Progenitor cell of endocrine pancreas (in vitro differentiated cells): ENCODE measurements at regions not wholly inside any gene's neighbourhood (a gene's known extent, or its start where the extent isn't known, plus 50 kb on each side); places are given as distances from the start of the nearest gene placed in this dataset.

ENCODE experiments used
- DNase-seq: peaks from one replicate; pipeline ENCODE4 v3.0.0; 2021; ENCODE audit warnings: low spot score; ENCODE audit not compliant: unreplicated experiment
- H3K27ac Mint-ChIP-seq: 2 replicates; pipeline ENCODE4 v1.8.0; 2021; ENCODE audit warnings: mild to moderate bottlenecking, moderate library complexity, mixed read lengths
- H3K27me3 Mint-ChIP-seq: 2 replicates; pipeline ENCODE4 v1.8.0; 2021; ENCODE audit warnings: mixed read lengths
- H3K36me3 Mint-ChIP-seq: 2 replicates; pipeline ENCODE4 v1.8.0; 2022; ENCODE audit warnings: mixed read lengths; ENCODE audit not compliant: insufficient read depth
- H3K4me1 Mint-ChIP-seq: 2 replicates; pipeline ENCODE4 v1.8.0; 2021; ENCODE audit warnings: low read depth, mixed read lengths
- H3K4me3 Mint-ChIP-seq: 2 replicates; pipeline ENCODE4 v1.8.0; 2021; ENCODE audit warnings: low read depth, mild to moderate bottlenecking, moderate library complexity, mixed read lengths
- H3K9me3 Mint-ChIP-seq: 2 replicates; pipeline ENCODE4 v1.8.0; 2021; ENCODE audit warnings: low read depth, mixed read lengths
- TF ChIP-seq, protein P1 (sequence below): fragments of 200-600 bp; sonication (generic); IDR thresholded peaks from one replicate; pipeline ENCODE4 v1.5.0; 2021; ENCODE audit warnings: antibody characterized with exemption, mild to moderate bottlenecking; ENCODE audit not compliant: unreplicated experiment

DNA sequence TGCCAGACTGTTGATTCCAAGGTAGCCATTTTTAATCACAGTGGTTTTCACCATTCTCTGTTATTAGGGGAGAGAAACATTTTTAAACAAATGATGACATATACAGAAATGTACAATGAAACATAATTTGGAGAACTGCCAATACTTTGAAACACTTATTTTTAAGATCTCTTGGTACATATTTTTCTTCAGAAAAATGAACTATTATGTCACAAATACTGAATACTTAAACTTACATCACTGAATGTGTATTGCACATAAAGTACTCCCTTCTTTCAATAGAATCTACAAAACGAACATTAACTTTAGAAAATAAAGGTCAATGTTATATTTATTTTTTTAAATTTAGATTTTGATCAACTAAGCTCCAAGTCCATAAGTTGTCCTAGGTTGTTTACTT lies 71.7 kb upstream of the CPNE8 start:
- H3K4me1 Mint-ChIP-seq, result no peaks in the 10 kb centered on the region
- no peaks in the 10 kb centered on the region for H3K27me3 Mint-ChIP-seq
- TF ChIP-seq, protein P1, sequence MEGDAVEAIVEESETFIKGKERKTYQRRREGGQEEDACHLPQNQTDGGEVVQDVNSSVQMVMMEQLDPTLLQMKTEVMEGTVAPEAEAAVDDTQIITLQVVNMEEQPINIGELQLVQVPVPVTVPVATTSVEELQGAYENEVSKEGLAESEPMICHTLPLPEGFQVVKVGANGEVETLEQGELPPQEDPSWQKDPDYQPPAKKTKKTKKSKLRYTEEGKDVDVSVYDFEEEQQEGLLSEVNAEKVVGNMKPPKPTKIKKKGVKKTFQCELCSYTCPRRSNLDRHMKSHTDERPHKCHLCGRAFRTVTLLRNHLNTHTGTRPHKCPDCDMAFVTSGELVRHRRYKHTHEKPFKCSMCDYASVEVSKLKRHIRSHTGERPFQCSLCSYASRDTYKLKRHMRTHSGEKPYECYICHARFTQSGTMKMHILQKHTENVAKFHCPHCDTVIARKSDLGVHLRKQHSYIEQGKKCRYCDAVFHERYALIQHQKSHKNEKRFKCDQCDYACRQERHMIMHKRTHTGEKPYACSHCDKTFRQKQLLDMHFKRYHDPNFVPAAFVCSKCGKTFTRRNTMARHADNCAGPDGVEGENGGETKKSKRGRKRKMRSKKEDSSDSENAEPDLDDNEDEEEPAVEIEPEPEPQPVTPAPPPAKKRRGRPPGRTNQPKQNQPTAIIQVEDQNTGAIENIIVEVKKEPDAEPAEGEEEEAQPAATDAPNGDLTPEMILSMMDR, result no peak
- H3K36me3 Mint-ChIP-seq, result no peaks in the 10 kb centered on the region
- no peak overlapping the region for H3K27ac Mint-ChIP-seq
- peaks cover 15% of the 10 kb centered on the region for H3K9me3 Mint-ChIP-seq
- H3K4me3 Mint-ChIP-seq, result no peak overlapping the region
- DNase-seq, result no peak

DNA sequence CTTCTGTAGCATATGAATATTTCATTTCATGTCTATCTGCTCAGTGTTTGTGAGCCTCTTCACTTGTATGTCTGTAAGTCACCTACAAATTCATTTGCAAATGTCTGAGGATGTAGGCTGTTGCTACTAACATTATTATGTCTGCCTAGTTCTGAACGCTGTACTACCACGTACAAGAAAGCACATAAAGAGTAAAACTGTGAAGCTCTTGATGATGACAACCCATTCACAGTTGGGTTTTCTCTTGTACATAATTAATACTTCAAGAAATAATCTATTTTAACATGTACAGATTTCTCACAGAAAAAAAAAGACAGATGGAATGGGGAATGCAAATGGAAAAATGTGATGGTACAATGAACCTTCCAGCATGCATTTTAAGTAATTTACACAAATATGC lies 64.3 kb upstream of the CPNE8 start:
- Mint-ChIP-seq H3K9me3 (peaks cover 21% of the 10 kb centered on the region), H3K4me3 (no peak overlapping the region), H3K36me3 (no peaks in the 10 kb centered on the region), H3K27ac (no peak overlapping the region), H3K27me3 (no peaks in the 10 kb centered on the region), H3K4me1 (no peaks in the 10 kb centered on the region)
- no peak for DNase-seq
- TF ChIP-seq, protein P1, result no peak

GRCh38 chr12:38961683-38962082 lies 56.3 kb upstream of the CPNE8 start:
- H3K27me3 Mint-ChIP-seq, result no peaks in the 10 kb centered on the region
- H3K9me3 Mint-ChIP-seq, result no peaks in the 10 kb centered on the region
- DNase-seq, result no peak
- TF ChIP-seq, protein P1, result no peak
- no peak overlapping the region for H3K27ac Mint-ChIP-seq
- no peak overlapping the region for H3K4me3 Mint-ChIP-seq
- no peaks in the 10 kb centered on the region for H3K36me3 Mint-ChIP-seq
- H3K4me1 Mint-ChIP-seq, result no peaks in the 10 kb centered on the region

- TF ChIP-seq, protein P1, result no peak
Measured at GRCh38 chr12:38961012-38961411, 55.6 kb upstream of the CPNE8 start.

DNA sequence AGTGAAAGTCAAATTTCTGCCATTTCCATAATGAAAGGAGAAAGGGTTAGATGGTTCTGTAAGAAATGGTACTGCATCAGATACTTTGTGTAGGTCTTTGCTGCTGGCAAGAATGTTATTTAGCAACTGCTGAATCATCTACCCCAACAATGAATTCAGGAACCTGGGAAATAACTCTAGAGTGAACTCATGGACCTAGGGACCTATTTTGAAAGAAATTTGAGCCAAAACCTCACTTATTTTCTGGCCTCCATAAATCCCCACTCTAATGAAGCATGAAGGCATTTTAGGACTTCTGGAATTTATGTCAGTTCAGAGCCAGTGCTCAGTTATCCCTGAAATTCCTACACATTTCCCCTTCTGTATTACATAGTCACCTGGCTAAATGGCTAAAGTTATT lies 50.9 kb upstream of the CPNE8 start:
- Mint-ChIP-seq H3K27ac (no peak overlapping the region), H3K27me3 (no peaks in the 10 kb centered on the region), H3K4me1 (no peaks in the 10 kb centered on the region), H3K9me3 (no peaks in the 10 kb centered on the region), H3K36me3 (no peaks in the 10 kb centered on the region), H3K4me3 (no peak overlapping the region)
- no peak for DNase-seq
- TF ChIP-seq, protein P1, result no peak

More at GRCh38 chr12:38961012-38961411, 55.6 kb upstream of the CPNE8 start:
- no peaks in the 10 kb centered on the region for H3K27me3 Mint-ChIP-seq
- no peak overlapping the region for H3K27ac Mint-ChIP-seq
- H3K36me3 Mint-ChIP-seq, result no peaks in the 10 kb centered on the region
- H3K4me3 Mint-ChIP-seq, result no peak overlapping the region
- DNase-seq, result no peak
- no peaks in the 10 kb centered on the region for H3K4me1 Mint-ChIP-seq
- H3K9me3 Mint-ChIP-seq, result no peaks in the 10 kb centered on the region
